ENCODE measurements at regions not wholly inside any gene's neighbourhood (a gene's known extent, or its start where the extent isn't known, plus 50 kb on each side); places are given as distances from the start of the nearest gene placed in this dataset.

DNA sequence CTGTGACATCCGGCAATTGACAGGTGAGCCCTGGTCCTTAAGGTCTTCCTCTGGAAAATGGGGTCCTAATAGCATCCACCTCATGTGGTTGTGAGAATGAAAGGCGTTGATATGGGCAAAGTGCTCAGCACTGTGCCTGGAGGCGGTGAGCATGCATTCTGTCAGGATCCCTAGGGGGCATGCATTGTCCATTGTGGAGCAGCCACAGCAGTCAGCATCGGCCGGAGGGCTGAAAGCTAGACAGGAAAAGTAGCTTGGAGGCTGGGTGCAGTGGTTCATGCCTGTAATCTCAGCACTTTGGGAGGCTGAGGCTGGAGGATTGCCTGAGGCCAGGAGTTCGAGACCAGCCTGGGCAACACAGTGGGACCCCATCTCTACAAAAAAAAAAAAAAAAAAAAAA lies 122.2 kb downstream of the LHX2 start:
- TF ChIP-seq POLR2A (IDR thresholded peaks at IDR 0.05; ENCODE audit: low read depth, low read length) (no peak), POLR2AphosphoS5 (IDR thresholded peaks at IDR 0.05; ENCODE audit: low read depth, low read length) (no peak), TAF1 (IDR thresholded peaks at IDR 0.05; ENCODE audit: borderline replicate concordance, low read depth, low read length) (no peak)

Data from GM12892 (cell line).